K562 (cell line): ENCODE measurements at regions not wholly inside any gene's neighbourhood (a gene's known extent, or its start where the extent isn't known, plus 50 kb on each side); places are given as distances from the start of the nearest gene placed in this dataset.

Source experiments
- E2F6 ChIP-seq, 2 experiments: IDR thresholded peaks; 2 replicates each; pipeline ENCODE4 v1.6.1; 2011; ENCODE audit warnings: borderline replicate concordance in 1 of 2, control low read depth in 1 of 2, low read depth in 1 of 2, low read length in 1 of 2, mild to moderate bottlenecking in 1 of 2, mixed read lengths in 1 of 2, moderate library complexity in 1 of 2; ENCODE audit not compliant: insufficient read depth in 1 of 2, insufficient read length in 1 of 2, poor library complexity in 1 of 2, severe bottlenecking in 1 of 2; ENCODE audit errors: extremely low read depth in 1 of 2
- ILK ChIP-seq: fragments of 450-650 bp; IDR thresholded peaks from 2 replicates; pipeline ENCODE4 v1.6.1; 2016; ENCODE audit warnings: missing genetic modification characterization, low read depth, mild to moderate bottlenecking, missing compliant biosample characterization, moderate library complexity, borderline replicate concordance
- IRF1 ChIP-seq: sonication (generic); formaldehyde crosslinking; IDR thresholded peaks from 2 replicates; pipeline ENCODE4 v1.8.0; 2022; ENCODE audit warnings: missing genetic modification reagents, mild to moderate bottlenecking, borderline replicate concordance
- KLF13 ChIP-seq: fragments of 450-650 bp; IDR thresholded peaks from 2 replicates; pipeline ENCODE4 v1.6.1; 2016; ENCODE audit warnings: missing genetic modification characterization, low read depth, mild to moderate bottlenecking, missing compliant biosample characterization, moderate library complexity, borderline replicate concordance
- NR2F6 ChIP-seq: fragments of 450-650 bp; formaldehyde crosslinking; IDR thresholded peaks from 2 replicates; pipeline ENCODE4 v1.4.0; 2020; ENCODE audit warnings: mild to moderate bottlenecking
- SIX5 ChIP-seq, 2 experiments: IDR thresholded peaks; 2 replicates each; pipeline ENCODE4 v1.6.1; 2011; ENCODE audit warnings: low read length in 2 of 2, borderline replicate concordance in 1 of 2, low read depth in 1 of 2, mild to moderate bottlenecking in 1 of 2, moderate library complexity in 1 of 2; ENCODE audit not compliant: insufficient read depth in 1 of 2
- ZEB2 ChIP-seq: fragments of 450-650 bp; IDR thresholded peaks from 2 replicates; pipeline ENCODE4 v1.6.1; 2016
- ZNF57 ChIP-seq: fragments of 450-650 bp; formaldehyde crosslinking; IDR thresholded peaks from 2 replicates; pipeline ENCODE4 v1.4.0; 2020; ENCODE audit warnings: mild to moderate bottlenecking, moderate library complexity
- ZZZ3 ChIP-seq: fragments of 450-650 bp; IDR thresholded peaks from 2 replicates; pipeline ENCODE4 v1.6.1; 2016; ENCODE audit warnings: antibody characterized with exemption, mild to moderate bottlenecking, moderate library complexity
- TF ChIP-seq, protein P1 (sequence below): fragments of 450-650 bp; IDR thresholded peaks from 2 replicates; pipeline ENCODE4 v1.6.1; 2016; ENCODE audit warnings: mild to moderate bottlenecking

GRCh38 chr11:23509023-23509422 lies 648.7 kb upstream of the CCDC179 start (continued):
- TF ChIP-seq E2F6 (IDR thresholded peaks at IDR 0.05; ENCODE audit: borderline replicate concordance in 1 of 2, extremely low read depth in 1 of 2, insufficient read depth in 1 of 2, insufficient read length in 1 of 2, low read depth in 1 of 2, low read length in 1 of 2, poor library complexity in 1 of 2, severe bottlenecking in 1 of 2) (no peak), ILK (no peak), ZZZ3 (no peak), ZEB2 (no peak), KLF13 (no peak), NR2F6 (CRISPR knock-in tag) (no peak), ZNF57 (CRISPR knock-in tag) (no peak), SIX5 (IDR thresholded peaks at IDR 0.05; ENCODE audit: borderline replicate concordance in 1 of 2, insufficient read depth in 1 of 2, low read depth in 1 of 2, low read length in 2 of 2) (no peak), IRF1 (CRISPR knock-in tag) (no peak)
- TF ChIP-seq, protein P1, sequence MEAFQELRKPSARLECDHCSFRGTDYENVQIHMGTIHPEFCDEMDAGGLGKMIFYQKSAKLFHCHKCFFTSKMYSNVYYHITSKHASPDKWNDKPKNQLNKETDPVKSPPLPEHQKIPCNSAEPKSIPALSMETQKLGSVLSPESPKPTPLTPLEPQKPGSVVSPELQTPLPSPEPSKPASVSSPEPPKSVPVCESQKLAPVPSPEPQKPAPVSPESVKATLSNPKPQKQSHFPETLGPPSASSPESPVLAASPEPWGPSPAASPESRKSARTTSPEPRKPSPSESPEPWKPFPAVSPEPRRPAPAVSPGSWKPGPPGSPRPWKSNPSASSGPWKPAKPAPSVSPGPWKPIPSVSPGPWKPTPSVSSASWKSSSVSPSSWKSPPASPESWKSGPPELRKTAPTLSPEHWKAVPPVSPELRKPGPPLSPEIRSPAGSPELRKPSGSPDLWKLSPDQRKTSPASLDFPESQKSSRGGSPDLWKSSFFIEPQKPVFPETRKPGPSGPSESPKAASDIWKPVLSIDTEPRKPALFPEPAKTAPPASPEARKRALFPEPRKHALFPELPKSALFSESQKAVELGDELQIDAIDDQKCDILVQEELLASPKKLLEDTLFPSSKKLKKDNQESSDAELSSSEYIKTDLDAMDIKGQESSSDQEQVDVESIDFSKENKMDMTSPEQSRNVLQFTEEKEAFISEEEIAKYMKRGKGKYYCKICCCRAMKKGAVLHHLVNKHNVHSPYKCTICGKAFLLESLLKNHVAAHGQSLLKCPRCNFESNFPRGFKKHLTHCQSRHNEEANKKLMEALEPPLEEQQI: no peak
